SK-N-SH (cell line): ENCODE measurements at regions not wholly inside any gene's neighbourhood (a gene's known extent, or its start where the extent isn't known, plus 50 kb on each side); places are given as distances from the start of the nearest gene placed in this dataset.
"Not testable (repeated sequence)": the region's sequence is repeated elsewhere in the genome, so short reads cannot be mapped to it uniquely, and the experiment has no call there.

ENCODE experiments used
- CTCF ChIA-PET: fragments of 300-600, 350-600 bp; formaldehyde crosslinking; extraction: SDS; loops from one replicate; lab custom pipeline; 2021; lab: Yijun Ruan, JAX
- POLR2A ChIA-PET: fragments of 350-600 bp; sonication (Branson Sonifier 250); formaldehyde crosslinking; extraction: SDS; loops from one replicate; lab custom pipeline; 2020; ENCODE audit warnings: antibody characterized with exemption, inconsistent platforms; lab: Yijun Ruan, JAX
- DNase-seq: peaks from one replicate; pipeline ENCODE4 v3.0.0; 2012
- H2AFZ ChIP-seq: fragments of 200-600 bp; sonication (generic); 2 replicates; pipeline ENCODE4 v1.8.1; 2016; ENCODE audit warnings: antibody characterized with exemption, mild to moderate bottlenecking, low read depth
- H3F3A ChIP-seq: fragments of 200-600 bp; sonication (generic); replicated peaks from 2 replicates; pipeline ENCODE3; 2016; ENCODE audit warnings: antibody characterized with exemption, mild to moderate bottlenecking; ENCODE audit not compliant: insufficient read depth
- H3K27ac ChIP-seq, 2 experiments: fragments of 200-500 bp in 1 of 2; fragments of 200-600 bp in 1 of 2; sonication (Bioruptor generic) in 1 of 2; sonication (generic), shearing (Covaris generic) in 1 of 2; 2 replicates each; pipeline versions ENCODE4 v1.5.1 to v1.6.1; 2014 to 2016; ENCODE audit warnings: low read depth in 2 of 2, inconsistent platforms in 1 of 2, low read length in 1 of 2, mild to moderate bottlenecking in 1 of 2, mixed read lengths in 1 of 2
- H3K27me3 ChIP-seq: fragments of 200-600 bp; sonication (generic), shearing (Covaris generic); 2 replicates; pipeline ENCODE4 v1.6.1; 2016; ENCODE audit warnings: mixed run types; ENCODE audit not compliant: insufficient read depth
- H3K36me3 ChIP-seq, 2 experiments: fragments of 200-500 bp in 1 of 2; fragments of 200-600 bp in 1 of 2; sonication (Bioruptor generic) in 1 of 2; sonication (generic) in 1 of 2; replicated peaks in 1 of 2; 2 replicates each; pipeline versions ENCODE3 to v1.5.1; 2014 to 2016; ENCODE audit warnings: low read length in 1 of 2, mild to moderate bottlenecking in 1 of 2; ENCODE audit not compliant: insufficient read depth in 2 of 2, control insufficient read depth in 1 of 2
- H3K4me1 ChIP-seq, 2 experiments: fragments of 200-500 bp in 1 of 2; fragments of 200-600 bp in 1 of 2; sonication (Bioruptor generic) in 1 of 2; sonication (generic), shearing (Covaris generic) in 1 of 2; 2 replicates each; pipeline versions ENCODE4 v1.5.1 to v1.6.1; 2014 to 2016; ENCODE audit warnings: low read depth in 1 of 2, low read length in 1 of 2, mixed run types in 1 of 2; ENCODE audit not compliant: insufficient read depth in 2 of 2, control insufficient read depth in 1 of 2
- H3K4me2 ChIP-seq: fragments of 200-600 bp; sonication (generic), shearing (Covaris generic); 2 replicates; pipeline ENCODE4 v1.6.1; 2017; ENCODE audit warnings: mixed run types
- H3K4me3 ChIP-seq, 2 experiments: fragments of 200-500 bp in 1 of 2; fragments of 200-600 bp in 1 of 2; sonication (Bioruptor generic) in 1 of 2; sonication (generic), shearing (Covaris generic) in 1 of 2; 2 replicates each; pipeline versions ENCODE4 v1.5.1 to v1.8.1; 2014 to 2016; ENCODE audit warnings: low read depth in 2 of 2, inconsistent platforms in 1 of 2, low read length in 1 of 2, mild to moderate bottlenecking in 1 of 2, mixed read lengths in 1 of 2, moderate library complexity in 1 of 2
- H3K79me2 ChIP-seq: fragments of 200-600 bp; sonication (generic); 2 replicates; pipeline ENCODE4 v1.8.1; 2017; ENCODE audit warnings: mild to moderate bottlenecking; ENCODE audit not compliant: insufficient read depth
- H3K9ac ChIP-seq: fragments of 200-600 bp; sonication (generic); 2 replicates; pipeline ENCODE4 v1.6.1; 2017; ENCODE audit warnings: mixed run types
- H3K9me2 ChIP-seq: fragments of 200-600 bp; sonication (generic); 2 replicates; pipeline ENCODE4 v1.6.1; 2017; ENCODE audit warnings: mixed run types
- H3K9me3 ChIP-seq: fragments of 200-600 bp; sonication (generic); 2 replicates; pipeline ENCODE4 v1.6.1; 2017; ENCODE audit warnings: mixed run types, mild to moderate bottlenecking, moderate library complexity
- H4K20me1 ChIP-seq: fragments of 200-600 bp; sonication (generic); 2 replicates; pipeline ENCODE4 v1.6.1; 2017; ENCODE audit warnings: mild to moderate bottlenecking, mixed run types; ENCODE audit not compliant: insufficient read depth
- CTCF ChIP-seq: fragments of 200-600 bp; sonication (generic); IDR thresholded peaks from 2 replicates; pipeline ENCODE4 v1.6.1; 2017; ENCODE audit warnings: antibody characterized with exemption, mild to moderate bottlenecking, moderate library complexity
- FOXJ3 ChIP-seq: sonication (generic); formaldehyde crosslinking; IDR thresholded peaks from 2 replicates; pipeline ENCODE4 v1.5.1; 2020; ENCODE audit warnings: mild to moderate bottlenecking, missing genetic modification reagents
- FOXM1 ChIP-seq: IDR thresholded peaks from 2 replicates; pipeline ENCODE4 v1.4.0; 2012; ENCODE audit warnings: low read depth, mild to moderate bottlenecking
- GABPA ChIP-seq: IDR thresholded peaks from 2 replicates; pipeline ENCODE4 v1.4.0; 2012; ENCODE audit warnings: low read depth, mild to moderate bottlenecking
- GATA2 ChIP-seq: sonication (generic); formaldehyde crosslinking; IDR thresholded peaks from 2 replicates; pipeline ENCODE4 v1.5.0; 2020; ENCODE audit warnings: mild to moderate bottlenecking, missing genetic modification reagents
- IRF3 ChIP-seq: fragments of 150-350 bp; IDR thresholded peaks from 2 replicates; pipeline ENCODE4 v1.6.1; 2016; ENCODE audit warnings: mild to moderate bottlenecking, low read depth, low read length
- JUND ChIP-seq: IDR thresholded peaks from 2 replicates; pipeline ENCODE4 v1.4.0; 2012
- MEF2A ChIP-seq: IDR thresholded peaks from 2 replicates; pipeline ENCODE4 v1.4.0; 2012; ENCODE audit warnings: low read depth, borderline replicate concordance
- NFIC ChIP-seq: IDR thresholded peaks from 2 replicates; pipeline ENCODE4 v1.4.0; 2012; ENCODE audit warnings: borderline replicate concordance
- PBX3 ChIP-seq: IDR thresholded peaks from 2 replicates; pipeline ENCODE4; 2012
- POLR2AphosphoS5 ChIP-seq: IDR thresholded peaks from 2 replicates; pipeline ENCODE4 v1.6.1; 2012; ENCODE audit warnings: low read depth, low read length
- RAD21 ChIP-seq: IDR thresholded peaks from 2 replicates; pipeline ENCODE4 v1.6.1; 2012; ENCODE audit warnings: mild to moderate bottlenecking, low read length
- TAF1 ChIP-seq: IDR thresholded peaks from 2 replicates; pipeline ENCODE4 v1.6.1; 2012; ENCODE audit warnings: low read depth, mild to moderate bottlenecking, low read length, moderate library complexity, borderline replicate concordance
- TCF12 ChIP-seq: IDR thresholded peaks from 2 replicates; pipeline ENCODE4 v1.4.0; 2012
- TEAD4 ChIP-seq: IDR thresholded peaks from 2 replicates; pipeline ENCODE4 v1.4.0; 2012; ENCODE audit warnings: mild to moderate bottlenecking, borderline replicate concordance; ENCODE audit not compliant: insufficient read depth
- WGBS: methylation state at CpG from one replicate; pipeline ENCODE4 v1.1.6; 2017; ENCODE audit warnings: low lambda C conversion rate; 5-methylcytosine and 5-hydroxymethylcytosine counted together

GRCh38 chr3:197618408-197618807 lies 62.6 kb upstream of the BDH1 start:
- 89% methylated on average over 5 of the region's 5 CpGs for WGBS

GRCh38 chr3:197615430-197615829 lies 59.7 kb upstream of the BDH1 start:
- Histone ChIP-seq H3K4me1 (no peaks in the 10 kb centered on the region), H3K79me2 (peaks cover 3% of the 10 kb centered on the region; the same call in 1 of the 2 replicates), H2AFZ (no peak overlapping the region), H3K9me3 (no peaks in the 10 kb centered on the region), H3K4me3 (no peak overlapping the region), H3F3A (no peaks in the 10 kb centered on the region), H4K20me1 (no peaks in the 10 kb centered on the region), H3K9ac (no peak overlapping the region), H3K27ac (no peak overlapping the region), H3K9me2 (no peaks in the 10 kb centered on the region), H3K27me3 (no peaks in the 10 kb centered on the region), H3K36me3 (peaks cover 52 to 81% of the 10 kb centered on the region in 2 experiments), H3K4me2 (no peak overlapping the region)
- ChIA-PET CTCF (interaction anchor here (0.9 to 4.0 kb wide), 2 partner anchors 17 to 25 kb away, joined by 3 to 24 read pairs; no protein-coding TSS in a partner anchor), POLR2A (no interaction called here)
- no peak for DNase-seq
- WGBS, result 83% methylated on average over 3 of the region's 3 CpGs
- no peak for TF ChIP-seq FOXM1
- TF ChIP-seq TCF12, result no peak
- no peak for TF ChIP-seq GABPA
- TF ChIP-seq FOXJ3 (CRISPR knock-in tag), result no peak
- no peak for TF ChIP-seq TEAD4
- no peak for TF ChIP-seq GATA2 (CRISPR knock-in tag)

More at GRCh38 chr3:197618408-197618807, 62.6 kb upstream of the BDH1 start:
- H3K79me2 ChIP-seq, H4K20me1 ChIP-seq, DNase-seq, H3K27ac ChIP-seq, H3K9me3 ChIP-seq, POLR2A ChIA-PET, H3K9me2 ChIP-seq, H3F3A ChIP-seq, H3K9ac ChIP-seq, H2AFZ ChIP-seq, H3K27me3 ChIP-seq, CTCF ChIA-PET, H3K4me1 ChIP-seq, H3K4me2 ChIP-seq, H3K4me3 ChIP-seq: not testable (repeated sequence)
- H3K36me3 ChIP-seq, result peaks cover 48 to 57% of the 10 kb centered on the region in 2 experiments

- H3K27ac ChIP-seq, H3K79me2 ChIP-seq, H2AFZ ChIP-seq, H3K4me1 ChIP-seq, POLR2A ChIA-PET, H3K4me2 ChIP-seq, H3K9me2 ChIP-seq, DNase-seq, H3K4me3 ChIP-seq, H3K27me3 ChIP-seq, H3K9me3 ChIP-seq, H3F3A ChIP-seq, H4K20me1 ChIP-seq, H3K9ac ChIP-seq: not testable (repeated sequence)
- 96% methylated on average over 3 of the region's 3 CpGs for WGBS
- CTCF ChIA-PET, result interaction anchor here (4.0 kb wide), 1 partner anchor 15 kb away, joined by 24 read pairs; no protein-coding TSS in a partner anchor
- H3K36me3 ChIP-seq, result peaks cover 46 to 87% of the 10 kb centered on the region in 2 experiments
Measured at GRCh38 chr3:197614134-197614533, 58.4 kb upstream of the BDH1 start.

GRCh38 chr3:197613199-197613598 lies 57.4 kb upstream of the BDH1 start:
- H3K4me2 ChIP-seq, result no peak overlapping the region
- H3F3A ChIP-seq, result no peaks in the 10 kb centered on the region
- H3K4me3 ChIP-seq, result no peak overlapping the region
- CTCF ChIA-PET, result no interaction called here
- H3K9me3 ChIP-seq, result no peaks in the 10 kb centered on the region
- H3K4me1 ChIP-seq, result no peaks in the 10 kb centered on the region
- POLR2A ChIA-PET, result no interaction called here
- DNase-seq, result no peak
- H4K20me1 ChIP-seq, result no peaks in the 10 kb centered on the region
- no peak overlapping the region for H3K9ac ChIP-seq
- H3K36me3 ChIP-seq, result peaks cover 49 to 91% of the 10 kb centered on the region in 2 experiments
- no peaks in the 10 kb centered on the region for H3K27me3 ChIP-seq
- WGBS, result 98% methylated on average over 5 of the region's 6 CpGs
- H3K79me2 ChIP-seq, result peaks cover 9% of the 10 kb centered on the region; the same call in 1 of the 2 replicates
- no peak overlapping the region for H3K27ac ChIP-seq
- H3K9me2 ChIP-seq, result no peaks in the 10 kb centered on the region
- no peak overlapping the region for H2AFZ ChIP-seq
- TF ChIP-seq IRF3 (no peak), TEAD4 (no peak), JUND (no peak), RAD21 (no peak), PBX3 (no peak), POLR2AphosphoS5 (no peak), NFIC (no peak), GABPA (no peak), TAF1 (no peak), CTCF (no peak), MEF2A (no peak)
